OCI-LY1 (cell line): ENCODE measurements at regions not wholly inside any gene's neighbourhood (a gene's known extent, or its start where the extent isn't known, plus 50 kb on each side); places are given as distances from the start of the nearest gene placed in this dataset.

ENCODE experiments used
- H2AFZ ChIP-seq: fragments of 200-600 bp; sonication (generic), shearing (Covaris generic); 2 replicates; pipeline ENCODE4 v1.6.0; 2014; ENCODE audit warnings: antibody characterized with exemption, mild to moderate bottlenecking, low read length
- H3F3A ChIP-seq: fragments of 200-600 bp; sonication (generic), shearing (Covaris generic); 2 replicates; pipeline ENCODE4 v1.6.0; 2014; ENCODE audit warnings: mild to moderate bottlenecking, antibody characterized with exemption, low read length, moderate library complexity; ENCODE audit not compliant: insufficient read depth
- H3K27ac ChIP-seq: fragments of 200-600 bp; sonication (generic); 2 replicates; pipeline ENCODE4 v1.5.1; 2014; ENCODE audit warnings: low read length, mixed run types, mild to moderate bottlenecking, low read depth; ENCODE audit not compliant: poor library complexity, severe bottlenecking
- H3K27me3 ChIP-seq: fragments of 200-600 bp; sonication (generic); 2 replicates; pipeline ENCODE4 v1.6.0; 2014; ENCODE audit warnings: antibody characterized with exemption, mild to moderate bottlenecking, low read length, moderate library complexity; ENCODE audit not compliant: insufficient read depth
- H3K36me3 ChIP-seq: fragments of 200-600 bp; sonication (generic); 2 replicates; pipeline ENCODE4 v1.6.1; 2014; ENCODE audit warnings: mild to moderate bottlenecking, antibody characterized with exemption, low read length, moderate library complexity, mixed read lengths; ENCODE audit not compliant: insufficient read depth
- H3K4me1 ChIP-seq: fragments of 200-600 bp; sonication (generic); 2 replicates; pipeline ENCODE4 v1.5.1; 2014; ENCODE audit warnings: mild to moderate bottlenecking, low read length, moderate library complexity; ENCODE audit not compliant: insufficient read depth, severe bottlenecking
- H3K4me2 ChIP-seq: fragments of 200-600 bp; sonication (generic), shearing (Covaris generic); 2 replicates; pipeline ENCODE4 v1.6.1; 2014; ENCODE audit warnings: low read length
- H3K4me3 ChIP-seq: fragments of 200-600 bp; sonication (generic); 2 replicates; pipeline ENCODE4 v1.5.1; 2014; ENCODE audit warnings: low read length, low read depth, mild to moderate bottlenecking, mixed read lengths; ENCODE audit not compliant: poor library complexity, severe bottlenecking
- H3K79me2 ChIP-seq: fragments of 200-600 bp; shearing (Covaris generic); 2 replicates; pipeline ENCODE4 v1.6.1; 2016; ENCODE audit warnings: mixed run types, low read length, mixed read lengths; ENCODE audit not compliant: insufficient read depth
- H3K9ac ChIP-seq: fragments of 200-600 bp; sonication (generic), shearing (Covaris generic); 2 replicates; pipeline ENCODE4 v1.6.1; 2014; ENCODE audit warnings: mild to moderate bottlenecking, low read length, mixed read lengths
- H3K9me2 ChIP-seq: fragments of 200-600 bp; sonication (generic), shearing (Covaris generic); 2 replicates; pipeline ENCODE4 v1.6.1; 2014; ENCODE audit warnings: low read depth, mild to moderate bottlenecking, low read length, mixed read lengths
- H3K9me3 ChIP-seq: fragments of 200-600 bp; shearing (Covaris generic); 2 replicates; pipeline ENCODE4 v1.6.1; 2014; ENCODE audit warnings: low read length, mixed read lengths
- H4K20me1 ChIP-seq: fragments of 200-600 bp; sonication (generic), shearing (Covaris generic); 2 replicates; pipeline ENCODE4 v1.6.0; 2016; ENCODE audit warnings: mild to moderate bottlenecking, low read length; ENCODE audit not compliant: insufficient read depth
- CTCF ChIP-seq: fragments of 200-600 bp; sonication (generic), shearing (Covaris generic); IDR thresholded peaks from 2 replicates; pipeline ENCODE4 v1.5.1; 2017; ENCODE audit warnings: mild to moderate bottlenecking, antibody characterized with exemption, low read length, moderate library complexity, mixed read lengths
- EZH2 ChIP-seq: fragments of 200-600 bp; sonication (generic), shearing (Covaris generic); IDR thresholded peaks from 2 replicates; pipeline ENCODE4 v1.8.0; 2017; ENCODE audit warnings: borderline replicate concordance, mixed run types, mild to moderate bottlenecking, antibody characterized with exemption, low read length, moderate library complexity, mixed read lengths

- H3K36me3 ChIP-seq, result no peaks in the 10 kb centered on the region
- H3K4me3 ChIP-seq, result no peak overlapping the region
- H4K20me1 ChIP-seq, result no peaks in the 10 kb centered on the region
- no peak overlapping the region for H3K27ac ChIP-seq
- H2AFZ ChIP-seq, result no peak overlapping the region
- no peaks in the 10 kb centered on the region for H3F3A ChIP-seq
- no peak overlapping the region for H3K4me2 ChIP-seq
- no peaks in the 10 kb centered on the region for H3K9me3 ChIP-seq
- H3K9ac ChIP-seq, result no peak overlapping the region
- H3K79me2 ChIP-seq, result no peaks in the 10 kb centered on the region
- no peaks in the 10 kb centered on the region for H3K4me1 ChIP-seq
- H3K9me2 ChIP-seq, result no peaks in the 10 kb centered on the region
- no peaks in the 10 kb centered on the region for H3K27me3 ChIP-seq
- no peak for TF ChIP-seq EZH2
- no peak for TF ChIP-seq CTCF
Observed at GRCh38 chr18:73556904-73557303, 590.7 kb downstream of the FBXO15 start.

- no peak for TF ChIP-seq EZH2
- no peak for TF ChIP-seq CTCF
- Histone ChIP-seq H3F3A (no peaks in the 10 kb centered on the region), H3K9me3 (no peaks in the 10 kb centered on the region), H3K9me2 (no peaks in the 10 kb centered on the region), H3K27ac (no peak overlapping the region), H3K4me2 (no peak overlapping the region), H3K27me3 (no peaks in the 10 kb centered on the region), H3K4me3 (no peak overlapping the region), H2AFZ (no peak overlapping the region), H4K20me1 (no peaks in the 10 kb centered on the region), H3K36me3 (no peaks in the 10 kb centered on the region), H3K9ac (no peak overlapping the region), H3K4me1 (no peaks in the 10 kb centered on the region), H3K79me2 (no peaks in the 10 kb centered on the region)
Observed at GRCh38 chr18:73552171-73552570, 595.5 kb downstream of the FBXO15 start.

GRCh38 chr18:73551211-73551610 is 596.4 kb downstream of the FBXO15 start:
- H3K27ac ChIP-seq, result no peak overlapping the region
- no peaks in the 10 kb centered on the region for H3K9me2 ChIP-seq
- no peaks in the 10 kb centered on the region for H3K4me1 ChIP-seq
- no peaks in the 10 kb centered on the region for H3K9me3 ChIP-seq
- no peaks in the 10 kb centered on the region for H4K20me1 ChIP-seq
- no peaks in the 10 kb centered on the region for H3K79me2 ChIP-seq
- H3K4me2 ChIP-seq, result no peak overlapping the region
- no peak overlapping the region for H2AFZ ChIP-seq
- no peaks in the 10 kb centered on the region for H3K27me3 ChIP-seq
- no peak overlapping the region for H3K4me3 ChIP-seq
- TF ChIP-seq CTCF (no peak), EZH2 (no peak)
- H3F3A ChIP-seq, result no peaks in the 10 kb centered on the region
- H3K36me3 ChIP-seq, result no peaks in the 10 kb centered on the region
- no peak overlapping the region for H3K9ac ChIP-seq
